GM23338 (cell line): ENCODE measurements at regions not wholly inside any gene's neighbourhood (a gene's known extent, or its start where the extent isn't known, plus 50 kb on each side); places are given as distances from the start of the nearest gene placed in this dataset.

ENCODE experiments used
- ATAC-seq: fragments of 200-7000 bp; cut with Tn5 transposase; 3 replicates; pipeline ENCODE4 v1.9.1; 2020
- DNase-seq: peaks from one replicate; pipeline ENCODE4 v3.0.0-alpha.2; 2015; ENCODE audit warnings: low spot score
- H2AFZ ChIP-seq: fragments of 200-600 bp; sonication (generic); 2 replicates; pipeline ENCODE4 v1.8.0; 2016; ENCODE audit warnings: antibody characterized with exemption, mild to moderate bottlenecking, moderate library complexity
- H3F3A ChIP-seq: fragments of 200-600 bp; sonication (generic); replicated peaks from 2 replicates; pipeline ENCODE4 v1.8.0; 2017; ENCODE audit warnings: antibody characterized with exemption, mixed run types, low read depth
- H3K27ac ChIP-seq: fragments of 200-600 bp; sonication (generic); 2 replicates; pipeline ENCODE4 v1.6.1; 2016; ENCODE audit warnings: low read depth
- H3K27me3 ChIP-seq: fragments of 200-600 bp; sonication (generic); 2 replicates; pipeline ENCODE4 v1.8.0; 2016; ENCODE audit warnings: mild to moderate bottlenecking, mixed run types, moderate library complexity; ENCODE audit not compliant: insufficient read depth
- H3K36me3 ChIP-seq: fragments of 200-600 bp; sonication (generic); 2 replicates; pipeline ENCODE4 v1.8.0; 2016; ENCODE audit warnings: mild to moderate bottlenecking; ENCODE audit not compliant: insufficient read depth
- H3K4me1 ChIP-seq: fragments of 200-600 bp; sonication (generic); 2 replicates; pipeline ENCODE4 v1.8.0; 2016; ENCODE audit warnings: mild to moderate bottlenecking, moderate library complexity; ENCODE audit not compliant: insufficient read depth
- H3K4me2 ChIP-seq: fragments of 200-600 bp; sonication (generic); 2 replicates; pipeline ENCODE4 v1.7.1; 2017; ENCODE audit warnings: mixed run types
- H3K4me3 ChIP-seq: fragments of 200-600 bp; sonication (generic); 2 replicates; pipeline ENCODE4 v1.6.1; 2016; ENCODE audit warnings: mixed run types
- H3K79me2 ChIP-seq: fragments of 200-600 bp; sonication (generic); replicated peaks from 2 replicates; pipeline ENCODE4 v1.8.0; 2017; ENCODE audit warnings: mild to moderate bottlenecking; ENCODE audit not compliant: insufficient read depth
- H3K9me2 ChIP-seq: fragments of 200-600 bp; sonication (generic); 2 replicates; pipeline ENCODE4 v1.8.0; 2017; ENCODE audit not compliant: insufficient read depth
- H4K20me1 ChIP-seq: fragments of 200-600 bp; sonication (generic); replicated peaks from 2 replicates; pipeline ENCODE4 v1.8.0; 2017; ENCODE audit warnings: mild to moderate bottlenecking; ENCODE audit not compliant: insufficient read depth
- H3K27ac Mint-ChIP-seq: 2 replicates; pipeline ENCODE4 v1.8.0; 2020; ENCODE audit warnings: inconsistent platforms, mild to moderate bottlenecking, moderate library complexity, mixed read lengths
- H3K27me3 Mint-ChIP-seq: 3 replicates; pipeline ENCODE4 v1.8.0; 2022; ENCODE audit warnings: low read depth, mild to moderate bottlenecking, moderate library complexity, mixed read lengths, inconsistent platforms; ENCODE audit not compliant: insufficient read depth, poor library complexity
- H3K36me3 Mint-ChIP-seq: 3 replicates; pipeline ENCODE4 v1.8.0; 2021; ENCODE audit warnings: low read depth, mild to moderate bottlenecking, inconsistent platforms, moderate library complexity, mixed read lengths
- H3K4me1 Mint-ChIP-seq: 3 replicates; pipeline ENCODE4 v1.8.0; 2020; ENCODE audit warnings: mild to moderate bottlenecking, inconsistent platforms, mixed read lengths
- H3K4me3 Mint-ChIP-seq: 3 replicates; pipeline ENCODE4 v1.8.0; 2021; ENCODE audit warnings: moderate library complexity, mild to moderate bottlenecking, inconsistent platforms, mixed read lengths
- H3K9me3 Mint-ChIP-seq: 3 replicates; pipeline ENCODE4 v1.8.0; 2020; ENCODE audit warnings: moderate library complexity, mild to moderate bottlenecking, inconsistent platforms, mixed read lengths
- CREB1 ChIP-seq: fragments of 250-450 bp; sonication (Bioruptor Pico); IDR thresholded peaks from 2 replicates; pipeline ENCODE4 v1.5.0; 2020; ENCODE audit warnings: low read depth, mild to moderate bottlenecking, moderate library complexity
- CTCF ChIP-seq, 2 experiments: fragments of 200-600 bp in 1 of 2; sonication (generic) in 1 of 2; conservative IDR thresholded peaks; 2 replicates each; pipeline versions ENCODE4 v1.5.1 to v1.6.1; 2016 to 2017; ENCODE audit warnings: antibody characterized with exemption in 2 of 2, low read depth in 2 of 2, mild to moderate bottlenecking in 2 of 2, moderate library complexity in 1 of 2
- EZH2 ChIP-seq: fragments of 200-600 bp; sonication (generic); IDR thresholded peaks from one replicate; pipeline ENCODE4 v1.8.0; 2017; ENCODE audit warnings: antibody characterized with exemption, mild to moderate bottlenecking, low read depth; ENCODE audit not compliant: unreplicated experiment
- EZH2phosphoT487 ChIP-seq: fragments of 200-600 bp; sonication (generic); IDR thresholded peaks from one replicate; pipeline ENCODE4 v1.8.1; 2018; ENCODE audit warnings: antibody characterized with exemption; ENCODE audit not compliant: unreplicated experiment
- POLR2AphosphoS5 ChIP-seq: IDR thresholded peaks from 2 replicates; pipeline ENCODE4 v1.6.1; 2016; ENCODE audit warnings: antibody characterized with exemption, low read depth
- REST ChIP-seq: IDR thresholded peaks from one replicate; pipeline ENCODE4 v1.6.1; 2018; ENCODE audit warnings: antibody characterized with exemption; ENCODE audit not compliant: unreplicated experiment
- STAT1 ChIP-seq: IDR thresholded peaks from one replicate; pipeline ENCODE4 v1.6.1; 2016; ENCODE audit warnings: antibody characterized with exemption; ENCODE audit not compliant: unreplicated experiment
- ZNF114 ChIP-seq: fragments of 250-450 bp; sonication (Bioruptor Pico); IDR thresholded peaks from 2 replicates; pipeline ENCODE4 v1.5.0; 2020; ENCODE audit warnings: mild to moderate bottlenecking, moderate library complexity
- ZNF331 ChIP-seq: fragments of 250-450 bp; sonication (Bioruptor Pico); IDR thresholded peaks from 2 replicates; pipeline ENCODE4 v1.5.0; 2020; ENCODE audit warnings: low read depth, mild to moderate bottlenecking, moderate library complexity

DNA sequence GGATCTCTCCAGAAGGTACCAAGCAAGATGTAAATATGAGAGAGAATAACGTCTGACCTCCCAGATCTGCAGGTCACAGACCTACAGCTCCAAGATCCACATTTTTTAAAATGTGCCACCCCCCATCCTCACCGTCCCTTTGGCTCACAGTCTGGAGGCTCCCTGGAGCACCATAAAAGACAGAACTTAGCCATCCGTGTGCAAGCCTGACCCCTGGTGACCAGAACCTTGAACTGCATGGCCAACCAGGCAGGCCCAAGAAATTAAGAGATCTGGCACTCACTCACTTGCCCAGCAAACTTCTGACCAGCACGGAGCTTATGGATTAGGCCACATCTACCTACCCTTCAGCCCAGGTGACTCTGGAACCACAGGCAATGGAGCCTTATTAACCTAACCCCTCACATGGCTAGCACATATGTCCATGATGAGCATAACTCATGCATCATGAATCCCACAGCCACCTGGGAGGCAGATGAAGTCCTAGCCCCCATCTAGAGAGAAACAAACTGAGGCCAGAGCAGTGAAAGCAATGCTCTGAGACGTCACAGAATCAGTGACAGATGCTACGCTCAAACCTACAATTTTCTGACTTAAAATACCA, 275.3 kb downstream of the UACA start:
- ATAC-seq (peak; percentile 85), DNase-seq (peak; percentile 74)
- Mint-ChIP-seq H3K9me3 (no peaks in the 10 kb centered on the region; the same call in 2 of the 3 replicates), H3K4me3 (no peak overlapping the region), H3K36me3 (no peaks in the 10 kb centered on the region), H3K4me1 (no peaks in the 10 kb centered on the region; the same call in 2 of the 3 replicates), H3K27ac (no peak overlapping the region), H3K27me3 (peaks cover 1% of the 10 kb centered on the region)
- no peaks in the 10 kb centered on the region for H3F3A ChIP-seq
- no peak overlapping the region for H3K27ac ChIP-seq
- TF ChIP-seq CTCF (conservative IDR thresholded peaks at IDR 0.05; ENCODE audit: low read depth in 2 of 2) (peak; percentile 90 to 94), EZH2 (no peak)
- no peaks in the 10 kb centered on the region for H3K4me1 ChIP-seq
- H3K4me2 ChIP-seq, result no peak overlapping the region
- no peaks in the 10 kb centered on the region for H3K27me3 ChIP-seq
- H3K9me2 ChIP-seq, result no peaks in the 10 kb centered on the region
- no peaks in the 10 kb centered on the region for H3K36me3 ChIP-seq
- H3K79me2 ChIP-seq, result no peaks in the 10 kb centered on the region
- no peak overlapping the region for H3K4me3 ChIP-seq
- H4K20me1 ChIP-seq, result no peaks in the 10 kb centered on the region
- no peak overlapping the region for H2AFZ ChIP-seq

GRCh38 chr15:70487387-70487740, 276.0 kb downstream of the UACA start:
- H3K4me1 ChIP-seq, result no peaks in the 10 kb centered on the region
- H3K27me3 ChIP-seq, result no peaks in the 10 kb centered on the region
- H3K9me3 Mint-ChIP-seq, result no peaks in the 10 kb centered on the region; the same call in 2 of the 3 replicates
- H4K20me1 ChIP-seq, result no peaks in the 10 kb centered on the region
- no peak overlapping the region for H3K4me3 ChIP-seq
- H3K4me1 Mint-ChIP-seq, result no peaks in the 10 kb centered on the region
- TF ChIP-seq CREB1, result no peak
- no peak for TF ChIP-seq ZNF331 (CRISPR knock-in tag)
- TF ChIP-seq STAT1, result no peak
- TF ChIP-seq ZNF114 (CRISPR knock-in tag), result no peak
- no peak for TF ChIP-seq POLR2AphosphoS5
- TF ChIP-seq EZH2phosphoT487, result no peak
- TF ChIP-seq REST, result no peak
- TF ChIP-seq EZH2, result no peak
- ATAC-seq (no peak), DNase-seq (no peak)
- no peak overlapping the region for H3K4me3 Mint-ChIP-seq
- no peak overlapping the region for H3K4me2 ChIP-seq
- H2AFZ ChIP-seq, result no peak overlapping the region
- H3K36me3 ChIP-seq, result no peaks in the 10 kb centered on the region
- no peaks in the 10 kb centered on the region for H3K9me2 ChIP-seq
- no peak overlapping the region for H3K27ac Mint-ChIP-seq
- H3K27ac ChIP-seq, result no peak overlapping the region
- no peaks in the 10 kb centered on the region for H3K79me2 ChIP-seq
- peaks cover 4% of the 10 kb centered on the region for H3K27me3 Mint-ChIP-seq
- no peaks in the 10 kb centered on the region for H3F3A ChIP-seq
- no peaks in the 10 kb centered on the region for H3K36me3 Mint-ChIP-seq
